Right ventricle myocardium inferior (tissue), 1 donor: ENCODE measurements at regions not wholly inside any gene's neighbourhood (a gene's known extent, or its start where the extent isn't known, plus 50 kb on each side); places are given as distances from the start of the nearest gene placed in this dataset.
A peak's percentile ranks its signal among the peaks of the same experiment; 100 is the strongest.
"Not testable (repeated sequence)": the region's sequence is repeated elsewhere in the genome, so short reads cannot be mapped to it uniquely, and the experiment has no call there.

Experiments
- ATAC-seq: fragments of 200-7000 bp; cut with Tn5 transposase; one replicate; pipeline ENCODE4 v1.9.1; 2020; ENCODE audit warnings: mild to moderate bottlenecking, moderate library complexity
- DNase-seq: peaks from one replicate; pipeline ENCODE4 v3.0.0; 2021; ENCODE audit errors: missing footprints
- intact Hi-C: fragments of 100-400 bp; cut with DNase I; formaldehyde crosslinking; loops from one replicate; pipeline ENCODE4 v1.11.0; 2022
- donor health status: DM: no; HTN: yes; CAD: no; lungs with severe emphysema.

- ATAC-seq (no peak), DNase-seq (no peak)
- intact Hi-C loops, result loop anchor here (5.0 to 10.0 kb wide), 3 partner anchors 326 to 1033 kb away; no protein-coding TSS in a partner anchor
These were observed 180.9 kb downstream of the OSTF1 start for GRCh38 chr9:75269197-75269596.

GRCh38 chr9:75273055-75273454, 184.7 kb downstream of the OSTF1 start:
- DNase-seq, ATAC-seq, intact Hi-C loops: not testable (repeated sequence)

GRCh38 chr9:75274781-75275180, 186.5 kb downstream of the OSTF1 start:
- ATAC-seq (no peak), DNase-seq (no peak)

GRCh38 chr9:75282047-75282446, 193.7 kb downstream of the OSTF1 start:
- ATAC-seq (no peak), DNase-seq (no peak)
- intact Hi-C loops, result no loop called here

More at GRCh38 chr9:75274781-75275180, 186.5 kb downstream of the OSTF1 start:
- intact Hi-C loops, result no loop called here

GRCh38 chr9:75289332-75289731, 201.0 kb downstream of the OSTF1 start:
- DNase-seq, result no peak
- intact Hi-C loops, result no loop called here
- ATAC-seq, result no peak

GRCh38 chr9:75299324-75299723, 211.0 kb downstream of the OSTF1 start:
- intact Hi-C loops, result no loop called here
- ATAC-seq, result no peak
- no peak for DNase-seq

GRCh38 chr9:75333624-75334023, 245.3 kb downstream of the OSTF1 start:
- intact Hi-C loops, result loop anchor here (5.0 kb wide), 1 partner anchor 524 kb away; no protein-coding TSS in a partner anchor
- DNase-seq, result no peak
- ATAC-seq, result no peak

- DNase-seq (no peak), ATAC-seq (no peak)
- intact Hi-C loops, result no loop called here
These were observed 270.5 kb downstream of the OSTF1 start for GRCh38 chr9:75358846-75359245.

- intact Hi-C loops, result no loop called here
- ATAC-seq (no peak), DNase-seq (no peak)
These were observed 271.3 kb downstream of the OSTF1 start for GRCh38 chr9:75359638-75360037.

GRCh38 chr9:75360252-75360651, 271.9 kb downstream of the OSTF1 start:
- intact Hi-C loops, result no loop called here
- DNase-seq (no peak), ATAC-seq (no peak)

- ATAC-seq, intact Hi-C loops, DNase-seq: not testable (repeated sequence)
These were observed 274.1 kb downstream of the OSTF1 start for GRCh38 chr9:75362446-75362845.

- DNase-seq (no peak), ATAC-seq (no peak)
- intact Hi-C loops, result no loop called here
These were observed 276.9 kb downstream of the OSTF1 start for GRCh38 chr9:75365196-75365595.

GRCh38 chr9:75369989-75370388, 281.7 kb downstream of the OSTF1 start:
- intact Hi-C loops, result no loop called here
- no peak for DNase-seq
- no peak for ATAC-seq

- no peak for DNase-seq
- intact Hi-C loops, result no loop called here
- peak; percentile 56 for ATAC-seq
These were observed 284.4 kb downstream of the OSTF1 start for GRCh38 chr9:75372499-75373268.

- ATAC-seq, result no peak
- intact Hi-C loops, result no loop called here
- DNase-seq, result no peak
These were observed 288.5 kb downstream of the OSTF1 start for GRCh38 chr9:75376680-75377254.

- ATAC-seq (peak; percentile 86), DNase-seq (peak; percentile 78)
- intact Hi-C loops, result no loop called here
These were observed 289.7 kb downstream of the OSTF1 start for GRCh38 chr9:75378036-75378435.

GRCh38 chr9:75378926-75379325, 290.6 kb downstream of the OSTF1 start:
- DNase-seq (no peak), ATAC-seq (no peak)
- intact Hi-C loops, result no loop called here

GRCh38 chr9:75382126-75382525, 293.8 kb downstream of the OSTF1 start:
- DNase-seq (no peak), ATAC-seq (no peak)
- intact Hi-C loops, result no loop called here

- DNase-seq, intact Hi-C loops, ATAC-seq: not testable (repeated sequence)
These were observed 295.2 kb downstream of the OSTF1 start for GRCh38 chr9:75383420-75384034.

GRCh38 chr9:75385236-75385635, 296.9 kb downstream of the OSTF1 start:
- intact Hi-C loops, result loop anchor here (5.0 kb wide), 1 partner anchor 47 kb away; no protein-coding TSS in a partner anchor
- DNase-seq (no peak), ATAC-seq (no peak)
